SK-N-SH (cell line): ENCODE measurements at regions not wholly inside any gene's neighbourhood (a gene's known extent, or its start where the extent isn't known, plus 50 kb on each side); places are given as distances from the start of the nearest gene placed in this dataset.

ENCODE experiments used
- CTCF ChIA-PET: fragments of 300-600, 350-600 bp; formaldehyde crosslinking; extraction: SDS; loops from one replicate; lab custom pipeline; 2021; lab: Yijun Ruan, JAX
- POLR2A ChIA-PET: fragments of 350-600 bp; sonication (Branson Sonifier 250); formaldehyde crosslinking; extraction: SDS; loops from one replicate; lab custom pipeline; 2020; ENCODE audit warnings: antibody characterized with exemption, inconsistent platforms; lab: Yijun Ruan, JAX
- DNase-seq: peaks from one replicate; pipeline ENCODE4 v3.0.0; 2012
- H2AFZ ChIP-seq: fragments of 200-600 bp; sonication (generic); 2 replicates; pipeline ENCODE4 v1.8.1; 2016; ENCODE audit warnings: antibody characterized with exemption, mild to moderate bottlenecking, low read depth
- H3F3A ChIP-seq: fragments of 200-600 bp; sonication (generic); replicated peaks from 2 replicates; pipeline ENCODE3; 2016; ENCODE audit warnings: antibody characterized with exemption, mild to moderate bottlenecking; ENCODE audit not compliant: insufficient read depth
- H3K27ac ChIP-seq, 2 experiments: fragments of 200-500 bp in 1 of 2; fragments of 200-600 bp in 1 of 2; sonication (Bioruptor generic) in 1 of 2; sonication (generic), shearing (Covaris generic) in 1 of 2; 2 replicates each; pipeline versions ENCODE4 v1.5.1 to v1.6.1; 2014 to 2016; ENCODE audit warnings: low read depth in 2 of 2, inconsistent platforms in 1 of 2, low read length in 1 of 2, mild to moderate bottlenecking in 1 of 2, mixed read lengths in 1 of 2
- H3K27me3 ChIP-seq: fragments of 200-600 bp; sonication (generic), shearing (Covaris generic); 2 replicates; pipeline ENCODE4 v1.6.1; 2016; ENCODE audit warnings: mixed run types; ENCODE audit not compliant: insufficient read depth
- H3K36me3 ChIP-seq, 2 experiments: fragments of 200-500 bp in 1 of 2; fragments of 200-600 bp in 1 of 2; sonication (Bioruptor generic) in 1 of 2; sonication (generic) in 1 of 2; replicated peaks in 1 of 2; 2 replicates each; pipeline versions ENCODE3 to v1.5.1; 2014 to 2016; ENCODE audit warnings: low read length in 1 of 2, mild to moderate bottlenecking in 1 of 2; ENCODE audit not compliant: insufficient read depth in 2 of 2, control insufficient read depth in 1 of 2
- H3K4me1 ChIP-seq, 2 experiments: fragments of 200-500 bp in 1 of 2; fragments of 200-600 bp in 1 of 2; sonication (Bioruptor generic) in 1 of 2; sonication (generic), shearing (Covaris generic) in 1 of 2; 2 replicates each; pipeline versions ENCODE4 v1.5.1 to v1.6.1; 2014 to 2016; ENCODE audit warnings: low read depth in 1 of 2, low read length in 1 of 2, mixed run types in 1 of 2; ENCODE audit not compliant: insufficient read depth in 2 of 2, control insufficient read depth in 1 of 2
- H3K4me2 ChIP-seq: fragments of 200-600 bp; sonication (generic), shearing (Covaris generic); 2 replicates; pipeline ENCODE4 v1.6.1; 2017; ENCODE audit warnings: mixed run types
- H3K4me3 ChIP-seq, 2 experiments: fragments of 200-500 bp in 1 of 2; fragments of 200-600 bp in 1 of 2; sonication (Bioruptor generic) in 1 of 2; sonication (generic), shearing (Covaris generic) in 1 of 2; 2 replicates each; pipeline versions ENCODE4 v1.5.1 to v1.8.1; 2014 to 2016; ENCODE audit warnings: low read depth in 2 of 2, inconsistent platforms in 1 of 2, low read length in 1 of 2, mild to moderate bottlenecking in 1 of 2, mixed read lengths in 1 of 2, moderate library complexity in 1 of 2
- H3K79me2 ChIP-seq: fragments of 200-600 bp; sonication (generic); 2 replicates; pipeline ENCODE4 v1.8.1; 2017; ENCODE audit warnings: mild to moderate bottlenecking; ENCODE audit not compliant: insufficient read depth
- H3K9ac ChIP-seq: fragments of 200-600 bp; sonication (generic); 2 replicates; pipeline ENCODE4 v1.6.1; 2017; ENCODE audit warnings: mixed run types
- H3K9me2 ChIP-seq: fragments of 200-600 bp; sonication (generic); 2 replicates; pipeline ENCODE4 v1.6.1; 2017; ENCODE audit warnings: mixed run types
- H3K9me3 ChIP-seq: fragments of 200-600 bp; sonication (generic); 2 replicates; pipeline ENCODE4 v1.6.1; 2017; ENCODE audit warnings: mixed run types, mild to moderate bottlenecking, moderate library complexity
- H4K20me1 ChIP-seq: fragments of 200-600 bp; sonication (generic); 2 replicates; pipeline ENCODE4 v1.6.1; 2017; ENCODE audit warnings: mild to moderate bottlenecking, mixed run types; ENCODE audit not compliant: insufficient read depth
- CTCF ChIP-seq: fragments of 200-600 bp; sonication (generic); IDR thresholded peaks from 2 replicates; pipeline ENCODE4 v1.6.1; 2017; ENCODE audit warnings: antibody characterized with exemption, mild to moderate bottlenecking, moderate library complexity
- ELF1 ChIP-seq: IDR thresholded peaks from 2 replicates; pipeline ENCODE4 v1.4.0; 2012
- FOSL2 ChIP-seq: IDR thresholded peaks from 2 replicates; pipeline ENCODE4 v1.4.0; 2012; ENCODE audit warnings: low read depth, mild to moderate bottlenecking, moderate library complexity, borderline replicate concordance
- FOXM1 ChIP-seq: IDR thresholded peaks from 2 replicates; pipeline ENCODE4 v1.4.0; 2012; ENCODE audit warnings: low read depth, mild to moderate bottlenecking
- GATA2 ChIP-seq: sonication (generic); formaldehyde crosslinking; IDR thresholded peaks from 2 replicates; pipeline ENCODE4 v1.5.0; 2020; ENCODE audit warnings: mild to moderate bottlenecking, missing genetic modification reagents
- JUND ChIP-seq: IDR thresholded peaks from 2 replicates; pipeline ENCODE4 v1.4.0; 2012
- MAX ChIP-seq: IDR thresholded peaks from 2 replicates; pipeline ENCODE4 v1.4.0; 2012; ENCODE audit warnings: low read depth
- MEF2A ChIP-seq: IDR thresholded peaks from 2 replicates; pipeline ENCODE4 v1.4.0; 2012; ENCODE audit warnings: low read depth, borderline replicate concordance
- NFIC ChIP-seq: IDR thresholded peaks from 2 replicates; pipeline ENCODE4 v1.4.0; 2012; ENCODE audit warnings: borderline replicate concordance
- POLR2AphosphoS5 ChIP-seq: IDR thresholded peaks from 2 replicates; pipeline ENCODE4 v1.6.1; 2012; ENCODE audit warnings: low read depth, low read length
- RCOR1 ChIP-seq: fragments of 150-350 bp; IDR thresholded peaks from 2 replicates; pipeline ENCODE4 v1.6.1; 2017; ENCODE audit warnings: antibody characterized with exemption, low read length
- REST ChIP-seq: IDR thresholded peaks from 2 replicates; pipeline ENCODE4 v1.6.1; 2012; ENCODE audit warnings: mild to moderate bottlenecking, low read depth, low read length, moderate library complexity
- RFX5 ChIP-seq: IDR thresholded peaks from 2 replicates; pipeline ENCODE4 v1.6.1; 2012; ENCODE audit warnings: mild to moderate bottlenecking, improper control_type of control experiment, low read length
- SMC3 ChIP-seq: IDR thresholded peaks from 2 replicates; pipeline ENCODE4 v1.6.1; 2012; ENCODE audit warnings: low read depth, low read length, improper control_type of control experiment
- TAF1 ChIP-seq: IDR thresholded peaks from 2 replicates; pipeline ENCODE4 v1.6.1; 2012; ENCODE audit warnings: low read depth, mild to moderate bottlenecking, low read length, moderate library complexity, borderline replicate concordance
- TCF12 ChIP-seq: IDR thresholded peaks from 2 replicates; pipeline ENCODE4 v1.4.0; 2012
- WGBS: methylation state at CpG from one replicate; pipeline ENCODE4 v1.1.6; 2017; ENCODE audit warnings: low lambda C conversion rate; 5-methylcytosine and 5-hydroxymethylcytosine counted together
- TF ChIP-seq, protein P1 (sequence below): IDR thresholded peaks from 2 replicates; pipeline ENCODE4 v1.4.0; 2012; ENCODE audit warnings: low read depth, borderline replicate concordance
- TF ChIP-seq, protein P2 (sequence below): fragments of 150-350 bp; IDR thresholded peaks from 2 replicates; pipeline ENCODE4 v1.6.1; 2016; ENCODE audit warnings: mild to moderate bottlenecking, low read depth, low read length

GRCh38 chr17:65459677-65460347, 101.6 kb downstream of the AXIN2 start:
- H3K4me2 ChIP-seq: no peak overlapping the region
- 56% methylated on average over 15 of the region's 15 CpGs for WGBS
- H3K4me3 ChIP-seq: no peak overlapping the region
- ChIA-PET POLR2A (no interaction called here), CTCF (interaction anchor here (1.1 to 1.3 kb wide), 2 partner anchors 96 to 165 kb away, joined by 3 to 6 read pairs; no protein-coding TSS in a partner anchor)
- TF ChIP-seq FOXM1: no peak
- no peak for TF ChIP-seq POLR2AphosphoS5
- no peak for TF ChIP-seq REST
- no peak for TF ChIP-seq ELF1
- no peak for TF ChIP-seq MAX
- TF ChIP-seq CTCF: no peak
- TF ChIP-seq, protein P1, sequence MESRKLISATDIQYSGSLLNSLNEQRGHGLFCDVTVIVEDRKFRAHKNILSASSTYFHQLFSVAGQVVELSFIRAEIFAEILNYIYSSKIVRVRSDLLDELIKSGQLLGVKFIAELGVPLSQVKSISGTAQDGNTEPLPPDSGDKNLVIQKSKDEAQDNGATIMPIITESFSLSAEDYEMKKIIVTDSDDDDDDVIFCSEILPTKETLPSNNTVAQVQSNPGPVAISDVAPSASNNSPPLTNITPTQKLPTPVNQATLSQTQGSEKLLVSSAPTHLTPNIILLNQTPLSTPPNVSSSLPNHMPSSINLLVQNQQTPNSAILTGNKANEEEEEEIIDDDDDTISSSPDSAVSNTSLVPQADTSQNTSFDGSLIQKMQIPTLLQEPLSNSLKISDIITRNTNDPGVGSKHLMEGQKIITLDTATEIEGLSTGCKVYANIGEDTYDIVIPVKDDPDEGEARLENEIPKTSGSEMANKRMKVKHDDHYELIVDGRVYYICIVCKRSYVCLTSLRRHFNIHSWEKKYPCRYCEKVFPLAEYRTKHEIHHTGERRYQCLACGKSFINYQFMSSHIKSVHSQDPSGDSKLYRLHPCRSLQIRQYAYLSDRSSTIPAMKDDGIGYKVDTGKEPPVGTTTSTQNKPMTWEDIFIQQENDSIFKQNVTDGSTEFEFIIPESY: no peak
- no peak for TF ChIP-seq RFX5
- TF ChIP-seq JUND: no peak
- no peak for TF ChIP-seq MEF2A
- TF ChIP-seq RCOR1: no peak
- no peak for TF ChIP-seq TCF12
- no peak for TF ChIP-seq GATA2 (CRISPR knock-in tag)
- TF ChIP-seq FOSL2: no peak
- TF ChIP-seq SMC3: no peak
- no peak for TF ChIP-seq TAF1
- TF ChIP-seq, protein P2, sequence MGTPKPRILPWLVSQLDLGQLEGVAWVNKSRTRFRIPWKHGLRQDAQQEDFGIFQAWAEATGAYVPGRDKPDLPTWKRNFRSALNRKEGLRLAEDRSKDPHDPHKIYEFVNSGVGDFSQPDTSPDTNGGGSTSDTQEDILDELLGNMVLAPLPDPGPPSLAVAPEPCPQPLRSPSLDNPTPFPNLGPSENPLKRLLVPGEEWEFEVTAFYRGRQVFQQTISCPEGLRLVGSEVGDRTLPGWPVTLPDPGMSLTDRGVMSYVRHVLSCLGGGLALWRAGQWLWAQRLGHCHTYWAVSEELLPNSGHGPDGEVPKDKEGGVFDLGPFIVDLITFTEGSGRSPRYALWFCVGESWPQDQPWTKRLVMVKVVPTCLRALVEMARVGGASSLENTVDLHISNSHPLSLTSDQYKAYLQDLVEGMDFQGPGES: no peak
- TF ChIP-seq NFIC: no peak
- no peak overlapping the region for H2AFZ ChIP-seq
- no peak overlapping the region for H3K27ac ChIP-seq
- H3K36me3 ChIP-seq: no peaks in the 10 kb centered on the region
- no peaks in the 10 kb centered on the region for H3K4me1 ChIP-seq
- no peaks in the 10 kb centered on the region for H3K79me2 ChIP-seq
- H3K9ac ChIP-seq: no peak overlapping the region
- H3K9me3 ChIP-seq: no peaks in the 10 kb centered on the region
- H3F3A ChIP-seq: no peaks in the 10 kb centered on the region
- H4K20me1 ChIP-seq: no peaks in the 10 kb centered on the region
- H3K27me3 ChIP-seq: no peaks in the 10 kb centered on the region; the same call in 1 of the 2 replicates
- no peak for DNase-seq
- no peaks in the 10 kb centered on the region for H3K9me2 ChIP-seq
